ENCODE measurements at regions not wholly inside any gene's neighbourhood (a gene's known extent, or its start where the extent isn't known, plus 50 kb on each side); places are given as distances from the start of the nearest gene placed in this dataset.

- TF ChIP-seq, protein P1, sequence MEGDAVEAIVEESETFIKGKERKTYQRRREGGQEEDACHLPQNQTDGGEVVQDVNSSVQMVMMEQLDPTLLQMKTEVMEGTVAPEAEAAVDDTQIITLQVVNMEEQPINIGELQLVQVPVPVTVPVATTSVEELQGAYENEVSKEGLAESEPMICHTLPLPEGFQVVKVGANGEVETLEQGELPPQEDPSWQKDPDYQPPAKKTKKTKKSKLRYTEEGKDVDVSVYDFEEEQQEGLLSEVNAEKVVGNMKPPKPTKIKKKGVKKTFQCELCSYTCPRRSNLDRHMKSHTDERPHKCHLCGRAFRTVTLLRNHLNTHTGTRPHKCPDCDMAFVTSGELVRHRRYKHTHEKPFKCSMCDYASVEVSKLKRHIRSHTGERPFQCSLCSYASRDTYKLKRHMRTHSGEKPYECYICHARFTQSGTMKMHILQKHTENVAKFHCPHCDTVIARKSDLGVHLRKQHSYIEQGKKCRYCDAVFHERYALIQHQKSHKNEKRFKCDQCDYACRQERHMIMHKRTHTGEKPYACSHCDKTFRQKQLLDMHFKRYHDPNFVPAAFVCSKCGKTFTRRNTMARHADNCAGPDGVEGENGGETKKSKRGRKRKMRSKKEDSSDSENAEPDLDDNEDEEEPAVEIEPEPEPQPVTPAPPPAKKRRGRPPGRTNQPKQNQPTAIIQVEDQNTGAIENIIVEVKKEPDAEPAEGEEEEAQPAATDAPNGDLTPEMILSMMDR (optimal IDR thresholded peaks at IDR 0.05 in 1 of 3, IDR thresholded peaks at IDR 0.05 in 1 of 3, conservative IDR thresholded peaks at IDR 0.05 in 1 of 3; ENCODE audit: extremely low read depth in 1 of 3, insufficient read depth in 2 of 3, low read length in 3 of 3) = no peak
- TF ChIP-seq EZH2 (IDR thresholded peaks at IDR 0.05; ENCODE audit: low read length) = no peak
Observed at GRCh38 chr11:32326522-32326921, 108.8 kb downstream of the WT1 start.
